GM12892 (cell line): ENCODE measurements at regions not wholly inside any gene's neighbourhood (a gene's known extent, or its start where the extent isn't known, plus 50 kb on each side); places are given as distances from the start of the nearest gene placed in this dataset.

ENCODE experiments used
- POLR2A ChIP-seq: IDR thresholded peaks from 2 replicates; pipeline ENCODE4 v1.6.1; 2011; ENCODE audit warnings: low read depth, low read length, control low read depth
- TAF1 ChIP-seq: IDR thresholded peaks from 2 replicates; pipeline ENCODE4 v1.6.1; 2011; ENCODE audit warnings: low read depth, mild to moderate bottlenecking, control low read depth, low read length, borderline replicate concordance

GRCh38 chr4:187181054-187181453, 457.4 kb upstream of the FAT1 start:
- TF ChIP-seq TAF1 (no peak), POLR2A (no peak)
